Loucy (cell line): ENCODE measurements at regions not wholly inside any gene's neighbourhood (a gene's known extent, or its start where the extent isn't known, plus 50 kb on each side); places are given as distances from the start of the nearest gene placed in this dataset.
"Not testable (repeated sequence)": the region's sequence is repeated elsewhere in the genome, so short reads cannot be mapped to it uniquely, and the experiment has no call there.

Source experiments
- H2AFZ ChIP-seq: fragments of 200-600 bp; sonication (generic); 2 replicates; pipeline ENCODE4 v1.6.0; 2016; ENCODE audit warnings: antibody characterized with exemption, mild to moderate bottlenecking, low read length, moderate library complexity
- H3F3A ChIP-seq: fragments of 200-600 bp; 2 replicates; pipeline ENCODE4 v1.6.0; 2016; ENCODE audit warnings: antibody characterized with exemption, low read depth, mild to moderate bottlenecking
- H3K27me3 ChIP-seq: fragments of 200-600 bp; sonication (generic); 2 replicates; pipeline ENCODE4 v1.6.1; 2014; ENCODE audit warnings: low read length, mild to moderate bottlenecking; ENCODE audit not compliant: insufficient read depth, poor library complexity, severe bottlenecking
- H3K36me3 ChIP-seq: fragments of 200-600 bp; sonication (generic); 2 replicates; pipeline ENCODE4 v1.6.1; 2016; ENCODE audit warnings: low read length; ENCODE audit not compliant: insufficient read depth
- H3K4me1 ChIP-seq: fragments of 200-600 bp; sonication (generic); 2 replicates; pipeline ENCODE4 v1.5.1; 2014; ENCODE audit warnings: low read length, mild to moderate bottlenecking; ENCODE audit not compliant: insufficient read depth, poor library complexity, severe bottlenecking
- H3K4me2 ChIP-seq: fragments of 200-600 bp; sonication (generic); 2 replicates; pipeline ENCODE4 v1.6.0; 2014; ENCODE audit warnings: antibody characterized with exemption, low read length, low read depth, mild to moderate bottlenecking; ENCODE audit not compliant: poor library complexity, severe bottlenecking
- H3K4me3 ChIP-seq: fragments of 200-600 bp; sonication (generic); 2 replicates; pipeline ENCODE4 v1.5.1; 2014; ENCODE audit warnings: low read length, mild to moderate bottlenecking, mixed read lengths; ENCODE audit not compliant: poor library complexity, severe bottlenecking
- H3K79me2 ChIP-seq: fragments of 200-600 bp; sonication (generic); 2 replicates; pipeline ENCODE4 v1.6.1; 2014; ENCODE audit warnings: low read length; ENCODE audit not compliant: insufficient read depth
- H3K9ac ChIP-seq: fragments of 200-600 bp; sonication (generic); 2 replicates; pipeline ENCODE4 v1.6.0; 2014; ENCODE audit warnings: mild to moderate bottlenecking, low read depth, low read length, moderate library complexity; ENCODE audit not compliant: poor library complexity, severe bottlenecking
- H3K9me2 ChIP-seq: fragments of 200-600 bp; sonication (generic); replicated peaks from 2 replicates; pipeline ENCODE4 v1.6.1; 2016; ENCODE audit warnings: low read depth, low read length, mixed read lengths
- H3K9me3 ChIP-seq: fragments of 200-600 bp; sonication (generic); 2 replicates; pipeline ENCODE4 v1.6.1; 2014; ENCODE audit warnings: mild to moderate bottlenecking, antibody characterized with exemption, low read length, low read depth; ENCODE audit not compliant: insufficient read depth
- H4K20me1 ChIP-seq: fragments of 200-600 bp; sonication (generic); 2 replicates; pipeline ENCODE4 v1.6.0; 2014; ENCODE audit warnings: antibody characterized with exemption, low read length, mild to moderate bottlenecking; ENCODE audit not compliant: insufficient read depth, poor library complexity, severe bottlenecking
- EZH2phosphoT487 ChIP-seq: fragments of 200-600 bp; IDR thresholded peaks from 2 replicates; pipeline ENCODE4 v1.6.1; 2018; ENCODE audit warnings: antibody characterized with exemption, mild to moderate bottlenecking, moderate library complexity, borderline replicate concordance
- TF ChIP-seq, protein P1 (sequence below): fragments of 200-600 bp; sonication (generic); conservative IDR thresholded peaks from 2 replicates; pipeline ENCODE4 v1.5.1; 2014; ENCODE audit warnings: mild to moderate bottlenecking, antibody characterized with exemption, low read length

DNA sequence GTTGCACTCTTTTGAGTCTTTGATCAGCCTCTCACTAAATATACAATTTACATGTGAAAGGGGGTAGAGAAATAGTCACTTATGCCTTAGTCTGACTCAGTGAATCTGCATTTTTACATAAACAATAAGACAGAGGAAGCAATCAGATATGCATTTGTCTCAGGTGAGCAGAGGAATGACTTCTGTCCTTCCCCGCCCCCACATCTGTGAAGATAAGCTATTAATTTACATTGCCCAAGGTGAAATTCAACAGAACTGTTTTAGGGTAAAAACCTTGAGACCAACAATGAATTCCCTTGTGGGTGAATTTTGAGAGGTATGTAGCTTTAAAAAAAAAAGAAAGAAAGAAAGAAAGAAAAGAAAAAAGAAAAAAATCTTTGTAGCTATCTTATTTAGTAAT, 1302.9 kb upstream of the ACVR2A start:
- TF ChIP-seq, protein P1, sequence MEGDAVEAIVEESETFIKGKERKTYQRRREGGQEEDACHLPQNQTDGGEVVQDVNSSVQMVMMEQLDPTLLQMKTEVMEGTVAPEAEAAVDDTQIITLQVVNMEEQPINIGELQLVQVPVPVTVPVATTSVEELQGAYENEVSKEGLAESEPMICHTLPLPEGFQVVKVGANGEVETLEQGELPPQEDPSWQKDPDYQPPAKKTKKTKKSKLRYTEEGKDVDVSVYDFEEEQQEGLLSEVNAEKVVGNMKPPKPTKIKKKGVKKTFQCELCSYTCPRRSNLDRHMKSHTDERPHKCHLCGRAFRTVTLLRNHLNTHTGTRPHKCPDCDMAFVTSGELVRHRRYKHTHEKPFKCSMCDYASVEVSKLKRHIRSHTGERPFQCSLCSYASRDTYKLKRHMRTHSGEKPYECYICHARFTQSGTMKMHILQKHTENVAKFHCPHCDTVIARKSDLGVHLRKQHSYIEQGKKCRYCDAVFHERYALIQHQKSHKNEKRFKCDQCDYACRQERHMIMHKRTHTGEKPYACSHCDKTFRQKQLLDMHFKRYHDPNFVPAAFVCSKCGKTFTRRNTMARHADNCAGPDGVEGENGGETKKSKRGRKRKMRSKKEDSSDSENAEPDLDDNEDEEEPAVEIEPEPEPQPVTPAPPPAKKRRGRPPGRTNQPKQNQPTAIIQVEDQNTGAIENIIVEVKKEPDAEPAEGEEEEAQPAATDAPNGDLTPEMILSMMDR: no peak
- no peak for TF ChIP-seq EZH2phosphoT487
- no peaks in the 10 kb centered on the region for H3K27me3 ChIP-seq
- no peaks in the 10 kb centered on the region for H3K79me2 ChIP-seq
- no peaks in the 10 kb centered on the region for H4K20me1 ChIP-seq
- H3K4me3 ChIP-seq: no peak overlapping the region
- H2AFZ ChIP-seq: no peak overlapping the region
- no peak overlapping the region for H3K4me2 ChIP-seq
- no peaks in the 10 kb centered on the region for H3K9me2 ChIP-seq
- H3K36me3 ChIP-seq: no peaks in the 10 kb centered on the region
- H3F3A ChIP-seq: no peaks in the 10 kb centered on the region
- H3K9me3 ChIP-seq: no peaks in the 10 kb centered on the region
- H3K4me1 ChIP-seq: no peaks in the 10 kb centered on the region
- H3K9ac ChIP-seq: no peak overlapping the region

DNA sequence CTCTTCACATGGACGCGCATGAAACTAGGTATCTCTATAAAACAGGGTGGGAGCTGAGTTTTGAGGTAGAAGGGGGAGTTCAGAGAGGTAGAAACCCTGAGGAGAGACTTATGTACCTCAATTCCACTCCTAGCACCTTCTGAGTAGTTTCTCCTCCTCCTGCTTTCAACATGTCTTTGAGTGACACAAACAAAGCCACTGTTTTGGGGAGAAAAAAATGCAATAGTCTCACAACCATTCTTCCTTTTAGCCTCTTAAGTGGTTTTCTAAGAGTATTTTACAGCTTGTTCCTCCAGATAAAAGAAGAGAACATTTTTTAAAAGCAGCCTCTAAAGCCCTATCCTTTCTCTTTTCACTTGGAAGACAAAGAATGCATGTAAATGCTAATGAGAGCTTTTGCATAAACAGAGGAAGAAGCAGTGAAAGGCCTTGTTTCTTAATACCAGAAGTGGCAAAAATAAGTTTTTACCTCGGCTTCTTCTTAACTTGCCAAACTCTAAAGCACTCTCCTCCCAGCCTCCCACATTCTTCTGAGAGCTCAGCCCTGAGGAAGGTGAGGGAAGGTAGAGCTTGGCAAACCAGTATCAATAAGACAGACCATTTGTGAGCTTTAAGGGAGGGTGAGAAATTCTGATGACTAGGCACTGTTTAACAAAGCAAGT, 1304.4 kb upstream of the ACVR2A start:
- Histone ChIP-seq H3K4me3 (no peak overlapping the region), H2AFZ (no peak overlapping the region), H3K36me3 (no peaks in the 10 kb centered on the region), H3K9me3 (no peaks in the 10 kb centered on the region), H3F3A (no peaks in the 10 kb centered on the region), H3K79me2 (no peaks in the 10 kb centered on the region), H3K4me2 (no peak overlapping the region), H3K9me2 (no peaks in the 10 kb centered on the region), H3K27me3 (no peaks in the 10 kb centered on the region), H3K4me1 (no peaks in the 10 kb centered on the region), H3K9ac (no peak overlapping the region), H4K20me1 (no peaks in the 10 kb centered on the region)
- TF ChIP-seq EZH2phosphoT487: no peak
- TF ChIP-seq, protein P1: no peak

DNA sequence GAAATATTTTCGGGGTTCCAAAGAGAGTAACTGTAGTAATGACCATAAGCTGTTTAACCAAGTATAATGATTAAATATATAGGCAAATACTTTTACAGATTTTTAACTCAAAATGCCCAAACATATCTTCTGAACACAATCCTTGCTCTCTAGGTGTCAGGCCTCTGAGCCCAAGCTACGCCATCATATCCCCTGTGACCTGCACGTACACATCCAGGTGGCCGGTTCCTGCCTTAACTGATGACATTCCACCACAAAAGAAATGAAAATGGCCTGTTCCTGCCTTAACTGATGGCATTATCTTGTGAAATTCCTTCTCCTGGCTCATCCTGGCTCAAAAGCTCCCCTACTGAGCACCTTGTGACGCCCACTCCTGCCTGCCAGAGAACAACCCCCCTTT, 1305.1 kb upstream of the ACVR2A start:
- H3K9me2 ChIP-seq, H3K9ac ChIP-seq, H2AFZ ChIP-seq, H3F3A ChIP-seq, H3K4me3 ChIP-seq, H3K4me2 ChIP-seq, H3K27me3 ChIP-seq, H3K79me2 ChIP-seq, H3K9me3 ChIP-seq, H3K4me1 ChIP-seq, H4K20me1 ChIP-seq, H3K36me3 ChIP-seq: not testable (repeated sequence)

DNA sequence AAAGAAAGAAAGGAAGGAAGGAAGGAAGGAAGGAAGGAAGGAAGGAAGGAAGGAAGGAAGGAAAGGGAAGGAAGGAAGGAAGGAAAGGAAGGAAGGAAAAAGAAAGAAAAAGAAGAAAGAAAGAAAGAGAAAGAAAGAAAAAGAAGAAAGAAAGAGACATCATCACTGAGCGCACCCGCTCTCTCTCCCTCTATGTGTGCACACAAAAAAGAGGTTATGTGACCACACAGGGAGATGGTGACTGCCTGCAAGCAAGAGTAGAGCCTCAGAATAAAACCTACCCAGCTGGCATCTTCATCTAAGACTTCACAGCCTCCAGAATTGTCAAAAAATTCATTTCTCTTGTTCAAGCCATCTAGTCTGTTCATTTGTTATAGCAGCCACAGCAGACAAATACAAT, 1307.4 kb upstream of the ACVR2A start:
- TF ChIP-seq, protein P1: no peak
- no peak for TF ChIP-seq EZH2phosphoT487
- Histone ChIP-seq H2AFZ (no peak overlapping the region), H3K9me3 (no peaks in the 10 kb centered on the region), H4K20me1 (no peaks in the 10 kb centered on the region), H3K4me2 (no peak overlapping the region), H3F3A (no peaks in the 10 kb centered on the region), H3K27me3 (no peaks in the 10 kb centered on the region), H3K79me2 (no peaks in the 10 kb centered on the region), H3K4me1 (no peaks in the 10 kb centered on the region), H3K9ac (no peak overlapping the region), H3K4me3 (no peak overlapping the region), H3K36me3 (no peaks in the 10 kb centered on the region), H3K9me2 (no peaks in the 10 kb centered on the region)
